ENCODE measurements at regions not wholly inside any gene's neighbourhood (a gene's known extent, or its start where the extent isn't known, plus 50 kb on each side); places are given as distances from the start of the nearest gene placed in this dataset.

DNA sequence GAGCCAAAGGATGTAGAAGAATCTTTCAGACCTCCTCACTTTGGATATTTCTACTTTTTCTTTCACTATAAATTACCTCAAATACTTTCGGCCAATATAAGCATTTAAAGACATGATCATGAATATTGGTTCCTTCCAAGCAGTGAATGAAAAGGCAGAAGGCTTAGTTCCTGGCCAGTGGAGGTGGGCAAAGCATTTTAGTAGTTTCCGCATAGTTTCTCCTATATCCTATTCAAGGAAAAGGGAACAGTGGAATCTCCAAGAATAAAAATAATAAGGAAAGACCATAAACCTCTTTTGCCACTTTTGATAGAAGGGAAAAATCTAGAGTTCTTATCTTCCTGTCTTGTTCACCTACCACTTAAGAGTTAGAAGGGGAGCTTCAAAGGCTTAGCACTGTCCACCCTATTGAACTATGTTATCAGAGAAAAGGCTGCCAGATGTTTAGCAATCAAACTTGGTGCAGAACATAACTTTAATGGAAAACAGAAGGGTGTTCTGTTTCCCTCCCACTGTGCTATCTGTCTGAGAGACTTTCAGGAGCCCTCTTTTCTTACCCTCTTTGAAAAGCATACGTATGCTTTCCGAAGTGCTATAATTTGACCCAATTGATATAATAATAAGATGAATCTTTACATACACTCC lies 155.6 kb upstream of the DPH6 start:
- H2AFZ ChIP-seq (ENCODE audit: low read depth, low read length, poor library complexity, severe bottlenecking) = no peak overlapping the region
- POLR2A ChIA-PET = no interaction called here
- intact Hi-C loops (cut with micrococcal nuclease) = no loop called here
- no peak overlapping the region for H3K4me3 ChIP-seq (replicated peaks in 1 of 2; ENCODE audit: low read depth in 1 of 2, low read length in 2 of 2)
- no peaks in the 10 kb centered on the region for H3K36me3 ChIP-seq (ENCODE audit: control insufficient read depth in 1 of 2, insufficient read depth in 2 of 2, low read length in 2 of 2)
- TF ChIP-seq POLR2A (IDR thresholded peaks at IDR 0.05; ENCODE audit: borderline replicate concordance, extremely low read depth, insufficient read depth, insufficient read length) = no peak
- no peak for TF ChIP-seq SIN3A (IDR thresholded peaks at IDR 0.05; ENCODE audit: low read depth)
- TF ChIP-seq EZH2 (IDR thresholded peaks at IDR 0.05) = no peak
- no peak for TF ChIP-seq YY1 (IDR thresholded peaks at IDR 0.05; ENCODE audit: extremely low read depth, insufficient replicate concordance, low read depth, low read length)
- TF ChIP-seq, protein P1, sequence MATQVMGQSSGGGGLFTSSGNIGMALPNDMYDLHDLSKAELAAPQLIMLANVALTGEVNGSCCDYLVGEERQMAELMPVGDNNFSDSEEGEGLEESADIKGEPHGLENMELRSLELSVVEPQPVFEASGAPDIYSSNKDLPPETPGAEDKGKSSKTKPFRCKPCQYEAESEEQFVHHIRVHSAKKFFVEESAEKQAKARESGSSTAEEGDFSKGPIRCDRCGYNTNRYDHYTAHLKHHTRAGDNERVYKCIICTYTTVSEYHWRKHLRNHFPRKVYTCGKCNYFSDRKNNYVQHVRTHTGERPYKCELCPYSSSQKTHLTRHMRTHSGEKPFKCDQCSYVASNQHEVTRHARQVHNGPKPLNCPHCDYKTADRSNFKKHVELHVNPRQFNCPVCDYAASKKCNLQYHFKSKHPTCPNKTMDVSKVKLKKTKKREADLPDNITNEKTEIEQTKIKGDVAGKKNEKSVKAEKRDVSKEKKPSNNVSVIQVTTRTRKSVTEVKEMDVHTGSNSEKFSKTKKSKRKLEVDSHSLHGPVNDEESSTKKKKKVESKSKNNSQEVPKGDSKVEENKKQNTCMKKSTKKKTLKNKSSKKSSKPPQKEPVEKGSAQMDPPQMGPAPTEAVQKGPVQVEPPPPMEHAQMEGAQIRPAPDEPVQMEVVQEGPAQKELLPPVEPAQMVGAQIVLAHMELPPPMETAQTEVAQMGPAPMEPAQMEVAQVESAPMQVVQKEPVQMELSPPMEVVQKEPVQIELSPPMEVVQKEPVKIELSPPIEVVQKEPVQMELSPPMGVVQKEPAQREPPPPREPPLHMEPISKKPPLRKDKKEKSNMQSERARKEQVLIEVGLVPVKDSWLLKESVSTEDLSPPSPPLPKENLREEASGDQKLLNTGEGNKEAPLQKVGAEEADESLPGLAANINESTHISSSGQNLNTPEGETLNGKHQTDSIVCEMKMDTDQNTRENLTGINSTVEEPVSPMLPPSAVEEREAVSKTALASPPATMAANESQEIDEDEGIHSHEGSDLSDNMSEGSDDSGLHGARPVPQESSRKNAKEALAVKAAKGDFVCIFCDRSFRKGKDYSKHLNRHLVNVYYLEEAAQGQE (IDR thresholded peaks at IDR 0.05; ENCODE audit: low read depth) = no peak
- H3K9ac ChIP-seq (ENCODE audit: low read length) = no peak overlapping the region
- no peaks in the 10 kb centered on the region for H4K20me1 ChIP-seq (ENCODE audit: insufficient read depth)
- no peaks in the 10 kb centered on the region for H3K9me2 ChIP-seq (ENCODE audit: insufficient read depth)
- no TSS peak for BruUV-seq (replicated peaks)
- ATAC-seq = no peak
- no peaks in the 10 kb centered on the region for H3K79me2 ChIP-seq (ENCODE audit: insufficient read depth, low read length)
- no peaks in the 10 kb centered on the region for H3K9me3 ChIP-seq (ENCODE audit: control insufficient read depth in 1 of 2, insufficient read depth in 1 of 2, low read depth in 1 of 2, low read length in 2 of 2)
- CTCF ChIA-PET = no interaction called here
- no peaks in the 10 kb centered on the region for H3K27me3 ChIP-seq (ENCODE audit: insufficient read depth, low read length)
- RAD21 ChIA-PET (ENCODE audit: low non-redundant PET in 1 of 2, low total read pairs in 2 of 2, uncharacterized antibody in 2 of 2, unreplicated experiment in 2 of 2) = no interaction called here
- no peak for DNase-seq (ENCODE audit: low read depth, low spot score)
- H3K4me2 ChIP-seq (ENCODE audit: low read length) = no peak overlapping the region
- no peak overlapping the region for H3K27ac ChIP-seq (ENCODE audit: low read depth, low read length)
- peaks cover 14 to 31% of the 10 kb centered on the region in 2 experiments for H3K4me1 ChIP-seq (ENCODE audit: control insufficient read depth in 1 of 2, insufficient read depth in 2 of 2, low read length in 2 of 2)

DNA sequence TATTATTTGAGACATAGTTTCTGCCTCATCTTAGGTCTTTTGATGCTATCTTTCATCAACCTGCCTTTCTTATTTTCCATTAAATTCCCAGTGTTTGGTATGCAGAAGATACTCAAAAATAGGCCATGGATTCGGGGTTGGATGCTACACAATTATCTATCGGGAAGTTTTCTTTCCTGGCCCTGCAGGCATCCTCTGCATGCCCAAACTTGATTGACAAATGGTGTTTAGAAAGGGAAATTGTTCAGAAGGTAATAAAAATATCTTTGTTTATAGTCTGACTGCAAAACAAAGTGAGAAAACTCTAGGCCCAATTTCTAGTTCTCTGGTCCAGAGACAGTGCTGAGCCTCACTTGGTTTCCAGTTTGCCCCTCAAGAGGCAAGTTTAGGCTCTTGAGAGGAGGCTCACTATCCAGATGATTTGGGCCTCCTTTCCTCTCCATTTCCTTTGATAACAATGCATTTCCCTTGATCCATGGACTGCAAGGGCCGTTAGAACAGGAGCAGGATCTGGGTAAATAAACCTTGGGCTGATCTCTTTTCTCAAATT lies 157.1 kb upstream of the DPH6 start:
- no peaks in the 10 kb centered on the region for H4K20me1 ChIP-seq (ENCODE audit: insufficient read depth)
- H3K79me2 ChIP-seq (ENCODE audit: insufficient read depth, low read length) = no peaks in the 10 kb centered on the region
- H3K9me2 ChIP-seq (ENCODE audit: insufficient read depth) = no peaks in the 10 kb centered on the region
- ChIA-PET CTCF (no interaction called here), RAD21 (ENCODE audit: low non-redundant PET in 1 of 2, low total read pairs in 2 of 2, uncharacterized antibody in 2 of 2, unreplicated experiment in 2 of 2) (no interaction called here), POLR2A (no interaction called here)
- BruUV-seq (replicated peaks) = no TSS peak
- no peak for ATAC-seq
- intact Hi-C loops (cut with micrococcal nuclease) = no loop called here
- DNase-seq (ENCODE audit: low read depth, low spot score) = no peak
- no peaks in the 10 kb centered on the region for H3K36me3 ChIP-seq (ENCODE audit: control insufficient read depth in 1 of 2, insufficient read depth in 2 of 2, low read length in 2 of 2)
- no peak overlapping the region for H3K4me3 ChIP-seq (replicated peaks in 1 of 2; ENCODE audit: low read depth in 1 of 2, low read length in 2 of 2)
- H3K27ac ChIP-seq (ENCODE audit: low read depth, low read length) = no peak overlapping the region
- no peaks in the 10 kb centered on the region for H3K9me3 ChIP-seq (ENCODE audit: control insufficient read depth in 1 of 2, insufficient read depth in 1 of 2, low read depth in 1 of 2, low read length in 2 of 2)
- peaks cover 6 to 16% of the 10 kb centered on the region in 2 experiments for H3K4me1 ChIP-seq (ENCODE audit: control insufficient read depth in 1 of 2, insufficient read depth in 2 of 2, low read length in 2 of 2)
- no peaks in the 10 kb centered on the region for H3K27me3 ChIP-seq (ENCODE audit: insufficient read depth, low read length)
- no peak overlapping the region for H2AFZ ChIP-seq (ENCODE audit: low read depth, low read length, poor library complexity, severe bottlenecking)
- H3K4me2 ChIP-seq (ENCODE audit: low read length) = no peak overlapping the region
- H3K9ac ChIP-seq (ENCODE audit: low read length) = no peak overlapping the region
- TF ChIP-seq, protein P2, sequence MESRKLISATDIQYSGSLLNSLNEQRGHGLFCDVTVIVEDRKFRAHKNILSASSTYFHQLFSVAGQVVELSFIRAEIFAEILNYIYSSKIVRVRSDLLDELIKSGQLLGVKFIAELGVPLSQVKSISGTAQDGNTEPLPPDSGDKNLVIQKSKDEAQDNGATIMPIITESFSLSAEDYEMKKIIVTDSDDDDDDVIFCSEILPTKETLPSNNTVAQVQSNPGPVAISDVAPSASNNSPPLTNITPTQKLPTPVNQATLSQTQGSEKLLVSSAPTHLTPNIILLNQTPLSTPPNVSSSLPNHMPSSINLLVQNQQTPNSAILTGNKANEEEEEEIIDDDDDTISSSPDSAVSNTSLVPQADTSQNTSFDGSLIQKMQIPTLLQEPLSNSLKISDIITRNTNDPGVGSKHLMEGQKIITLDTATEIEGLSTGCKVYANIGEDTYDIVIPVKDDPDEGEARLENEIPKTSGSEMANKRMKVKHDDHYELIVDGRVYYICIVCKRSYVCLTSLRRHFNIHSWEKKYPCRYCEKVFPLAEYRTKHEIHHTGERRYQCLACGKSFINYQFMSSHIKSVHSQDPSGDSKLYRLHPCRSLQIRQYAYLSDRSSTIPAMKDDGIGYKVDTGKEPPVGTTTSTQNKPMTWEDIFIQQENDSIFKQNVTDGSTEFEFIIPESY (IDR thresholded peaks at IDR 0.05; ENCODE audit: extremely low read depth, insufficient replicate concordance, low read length) = no peak
- TF ChIP-seq ZNF274 (IDR thresholded peaks at IDR 0.05; ENCODE audit: low read depth, low read length) (no peak), ELF1 (IDR thresholded peaks at IDR 0.05; ENCODE audit: borderline replicate concordance, low read depth) (no peak), YY1 (IDR thresholded peaks at IDR 0.05; ENCODE audit: extremely low read depth, insufficient replicate concordance, low read depth, low read length) (no peak), FOSL1 (IDR thresholded peaks at IDR 0.05; ENCODE audit: low read depth) (no peak)
- TF ChIP-seq, protein P1 (IDR thresholded peaks at IDR 0.05; ENCODE audit: low read depth) = no peak

Measured in HCT116 (cell line).